Breast epithelium (tissue), 3 donors: ENCODE measurements at regions not wholly inside any gene's neighbourhood (a gene's known extent, or its start where the extent isn't known, plus 50 kb on each side); places are given as distances from the start of the nearest gene placed in this dataset.
"Not testable (repeated sequence)": the region's sequence is repeated elsewhere in the genome, so short reads cannot be mapped to it uniquely, and the experiment has no call there.

Source experiments
- POLR2A ChIP-seq: fragments of 450-650 bp; IDR thresholded peaks from one replicate; pipeline ENCODE4 v1.6.1; 2016; ENCODE audit warnings: antibody characterized with exemption, mild to moderate bottlenecking, moderate library complexity
- POLR2AphosphoS5 ChIP-seq, 3 donors: sonication (generic); formaldehyde crosslinking; IDR thresholded peaks; one replicate each; pipeline ENCODE4 v1.6.1; 2017; ENCODE audit warnings: antibody characterized with exemption in 3 of 3
- TF ChIP-seq, protein P1 (sequence below), 3 donors: fragments of 450-650 bp; IDR thresholded peaks; one replicate each; pipeline ENCODE4 v1.5.1; 2016 to 2017; ENCODE audit warnings: antibody characterized with exemption in 3 of 3, mild to moderate bottlenecking in 3 of 3, moderate library complexity in 3 of 3

DNA sequence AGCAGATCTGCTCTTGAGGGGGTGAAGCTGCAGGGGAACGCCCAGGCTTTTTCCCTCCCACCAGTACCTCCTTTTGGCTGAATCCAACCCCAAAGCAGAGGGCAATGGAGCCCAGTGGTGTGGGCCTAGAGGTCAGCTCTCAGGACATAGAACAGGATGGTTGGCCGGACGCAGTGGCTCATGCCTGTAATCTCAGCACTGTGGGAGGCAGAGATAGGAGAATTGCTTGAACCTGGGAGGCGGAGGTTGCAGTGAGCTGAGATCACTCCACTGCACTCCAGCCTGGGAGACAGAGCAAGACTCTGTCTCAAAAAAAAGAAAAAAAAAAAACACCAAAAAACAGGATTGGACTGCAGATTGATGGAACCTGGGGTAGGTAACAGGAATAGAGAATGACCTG lies 73.3 kb upstream of the ADGRL1 start:
- TF ChIP-seq, protein P1, sequence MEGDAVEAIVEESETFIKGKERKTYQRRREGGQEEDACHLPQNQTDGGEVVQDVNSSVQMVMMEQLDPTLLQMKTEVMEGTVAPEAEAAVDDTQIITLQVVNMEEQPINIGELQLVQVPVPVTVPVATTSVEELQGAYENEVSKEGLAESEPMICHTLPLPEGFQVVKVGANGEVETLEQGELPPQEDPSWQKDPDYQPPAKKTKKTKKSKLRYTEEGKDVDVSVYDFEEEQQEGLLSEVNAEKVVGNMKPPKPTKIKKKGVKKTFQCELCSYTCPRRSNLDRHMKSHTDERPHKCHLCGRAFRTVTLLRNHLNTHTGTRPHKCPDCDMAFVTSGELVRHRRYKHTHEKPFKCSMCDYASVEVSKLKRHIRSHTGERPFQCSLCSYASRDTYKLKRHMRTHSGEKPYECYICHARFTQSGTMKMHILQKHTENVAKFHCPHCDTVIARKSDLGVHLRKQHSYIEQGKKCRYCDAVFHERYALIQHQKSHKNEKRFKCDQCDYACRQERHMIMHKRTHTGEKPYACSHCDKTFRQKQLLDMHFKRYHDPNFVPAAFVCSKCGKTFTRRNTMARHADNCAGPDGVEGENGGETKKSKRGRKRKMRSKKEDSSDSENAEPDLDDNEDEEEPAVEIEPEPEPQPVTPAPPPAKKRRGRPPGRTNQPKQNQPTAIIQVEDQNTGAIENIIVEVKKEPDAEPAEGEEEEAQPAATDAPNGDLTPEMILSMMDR (IDR thresholded peaks at IDR 0.05): not testable (repeated sequence)
- TF ChIP-seq POLR2AphosphoS5 (IDR thresholded peaks at IDR 0.05); POLR2A: not testable (repeated sequence)
